Prostate gland (tissue), 2 donors: ENCODE measurements at regions not wholly inside any gene's neighbourhood (a gene's known extent, or its start where the extent isn't known, plus 50 kb on each side); places are given as distances from the start of the nearest gene placed in this dataset.

Experiments used
- DNase-seq: peaks from one replicate; pipeline ENCODE4 v3.0.0-alpha.2; 2019; ENCODE audit warnings: low spot score
- H3K27ac ChIP-seq, 2 donors: fragments of 200-600 bp; sonication (generic); 2 replicates each; pipeline ENCODE4 v1.5.1; 2017 to 2019
- H3K27me3 ChIP-seq: fragments of 200-600 bp; sonication (generic); replicated peaks from 2 replicates; pipeline ENCODE4 v1.5.1; 2019; ENCODE audit not compliant: insufficient read depth
- H3K36me3 ChIP-seq, 2 donors: fragments of 200-600 bp; sonication (generic); 1 replicate in 1 of 2; 2 replicates in 1 of 2; pipeline versions ENCODE4 v1.5.1 to v1.8.1; 2017 to 2019
- H3K4me1 ChIP-seq: fragments of 200-600 bp; sonication (generic); replicated peaks from 2 replicates; pipeline ENCODE4 v1.5.1; 2019
- H3K4me3 ChIP-seq, 2 donors: fragments of 200-600 bp; sonication (generic); 2 replicates each; pipeline ENCODE4 v1.5.1; 2017 to 2019
- H3K9me3 ChIP-seq: fragments of 200-600 bp; sonication (generic); 2 replicates; pipeline ENCODE4 v1.5.1; 2017
- CTCF ChIP-seq, 4 experiments: fragments of 200-600 bp in 2 of 4; fragments of 450-650 bp in 2 of 4; sonication (generic) in 2 of 4; IDR thresholded peaks; 1 replicate in 3 of 4; 2 replicates in 1 of 4; pipeline ENCODE4 v1.5.1; 2016 to 2019; ENCODE audit warnings: antibody characterized with exemption in 4 of 4, mild to moderate bottlenecking in 2 of 4, moderate library complexity in 2 of 4
- POLR2A ChIP-seq: fragments of 450-650 bp; IDR thresholded peaks from one replicate; pipeline ENCODE4 v1.6.1; 2016; ENCODE audit warnings: antibody characterized with exemption, mild to moderate bottlenecking
- POLR2AphosphoS5 ChIP-seq: sonication (generic); formaldehyde crosslinking; IDR thresholded peaks from one replicate; pipeline ENCODE4 v1.6.1; 2017; ENCODE audit warnings: antibody characterized with exemption
- WGBS: methylation state at CpG from one replicate; pipeline ENCODE4 v1.1.5; 2018; 5-methylcytosine and 5-hydroxymethylcytosine counted together
- intact Hi-C: fragments of 100-400 bp; cut with DNase I; formaldehyde crosslinking; loops from one replicate; pipeline ENCODE4 v1.14.2; 2022

- H3K27ac ChIP-seq = no peak overlapping the region
- no peaks in the 10 kb centered on the region for H3K4me1 ChIP-seq
- no peaks in the 10 kb centered on the region for H3K36me3 ChIP-seq
- H3K27me3 ChIP-seq = no peaks in the 10 kb centered on the region
- DNase-seq = no peak
- 93% methylated on average over 3 of the region's 3 CpGs for WGBS
- H3K4me3 ChIP-seq = no peak overlapping the region
- H3K9me3 ChIP-seq = no peaks in the 10 kb centered on the region
- intact Hi-C loops = no loop called here
- TF ChIP-seq POLR2A (no peak), POLR2AphosphoS5 (no peak), CTCF (IDR thresholded peaks at IDR 0.05) (no peak)
Measured at GRCh38 chr6:90663873-90664272, 77.0 kb upstream of the MAP3K7 start.

DNA sequence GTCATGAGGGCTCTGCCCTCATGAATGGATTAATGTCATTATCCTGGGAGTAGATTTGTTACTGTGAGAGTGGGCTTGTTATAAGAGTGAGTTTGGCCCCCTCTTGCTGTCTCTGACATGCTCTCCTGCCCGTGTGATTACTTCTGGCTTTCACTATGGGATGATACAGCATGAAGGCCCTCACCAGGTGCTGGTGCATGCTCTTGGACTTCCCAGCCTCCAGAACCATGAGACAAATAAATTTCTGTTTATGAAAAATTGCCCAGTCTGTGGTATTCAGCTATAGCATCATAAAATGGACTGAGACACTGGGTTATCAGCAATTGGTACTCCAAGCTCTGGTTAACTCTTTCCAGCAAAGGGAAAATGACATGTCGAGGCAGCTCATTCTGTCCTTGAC lies 76.2 kb upstream of the MAP3K7 start:
- H3K36me3 ChIP-seq = no peaks in the 10 kb centered on the region
- no peak overlapping the region for H3K4me3 ChIP-seq
- H3K27me3 ChIP-seq = no peaks in the 10 kb centered on the region
- no peaks in the 10 kb centered on the region for H3K4me1 ChIP-seq
- intact Hi-C loops = no loop called here
- no peak overlapping the region for H3K27ac ChIP-seq
- TF ChIP-seq POLR2A (no peak), POLR2AphosphoS5 (no peak), CTCF (IDR thresholded peaks at IDR 0.05) (no peak)
- no peaks in the 10 kb centered on the region for H3K9me3 ChIP-seq
- DNase-seq = no peak
- WGBS = 85% methylated on average over 2 of the region's 2 CpGs

DNA sequence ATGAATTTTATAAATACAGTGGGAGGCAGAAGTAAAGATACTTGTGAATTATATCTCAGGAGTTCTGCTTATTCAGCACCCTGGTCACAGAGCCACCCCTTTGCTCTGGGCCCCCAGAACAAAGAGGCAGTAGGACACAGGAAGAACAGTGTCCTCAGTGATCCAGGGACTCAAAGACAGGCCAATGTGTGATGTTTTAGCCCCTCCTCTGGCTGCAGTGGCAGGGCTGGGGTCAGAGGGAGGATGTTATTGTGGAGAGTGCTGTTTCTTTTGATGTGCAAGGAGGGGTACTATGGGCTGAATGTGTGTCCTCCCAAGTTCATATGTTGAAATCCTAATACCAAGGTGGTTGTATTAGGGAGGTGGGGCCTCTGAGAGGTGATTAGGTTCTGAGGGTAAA lies 74.1 kb upstream of the MAP3K7 start:
- no peaks in the 10 kb centered on the region for H3K27me3 ChIP-seq
- DNase-seq = no peak
- intact Hi-C loops = no loop called here
- no peaks in the 10 kb centered on the region for H3K9me3 ChIP-seq
- no peak overlapping the region for H3K27ac ChIP-seq
- no peaks in the 10 kb centered on the region for H3K4me1 ChIP-seq
- H3K36me3 ChIP-seq = no peaks in the 10 kb centered on the region
- no peak for TF ChIP-seq CTCF (IDR thresholded peaks at IDR 0.05)
- TF ChIP-seq POLR2AphosphoS5 = no peak
- no peak for TF ChIP-seq POLR2A
- H3K4me3 ChIP-seq = no peak overlapping the region

DNA sequence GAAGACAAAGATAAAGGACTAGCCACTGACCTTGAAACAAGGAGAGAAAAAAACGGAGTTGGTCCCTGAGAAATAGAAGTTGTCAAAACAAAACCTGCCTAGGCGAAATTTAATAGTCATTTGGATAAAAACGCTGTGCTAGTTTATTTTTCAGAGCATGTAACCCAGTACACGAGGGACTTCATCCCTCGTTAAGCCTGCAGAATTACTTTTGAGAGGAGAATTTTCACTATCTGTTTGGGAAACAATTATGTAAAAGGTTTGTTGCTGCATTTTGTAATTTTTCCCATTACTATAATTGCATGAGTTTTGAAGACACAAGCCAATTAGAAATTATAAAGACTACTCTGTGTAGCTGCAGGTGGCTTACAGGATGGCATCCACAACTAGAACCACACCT lies 71.6 kb upstream of the MAP3K7 start:
- Histone ChIP-seq H3K36me3 (no peaks in the 10 kb centered on the region), H3K4me1 (no peaks in the 10 kb centered on the region), H3K4me3 (no peak overlapping the region), H3K27ac (no peak overlapping the region), H3K9me3 (no peaks in the 10 kb centered on the region), H3K27me3 (no peaks in the 10 kb centered on the region)
- WGBS = 60% methylated on average over 5 of the region's 5 CpGs
- intact Hi-C loops = no loop called here
- no peak for DNase-seq
- TF ChIP-seq POLR2AphosphoS5 = no peak
- TF ChIP-seq CTCF (IDR thresholded peaks at IDR 0.05) = no peak
- no peak for TF ChIP-seq POLR2A

DNA sequence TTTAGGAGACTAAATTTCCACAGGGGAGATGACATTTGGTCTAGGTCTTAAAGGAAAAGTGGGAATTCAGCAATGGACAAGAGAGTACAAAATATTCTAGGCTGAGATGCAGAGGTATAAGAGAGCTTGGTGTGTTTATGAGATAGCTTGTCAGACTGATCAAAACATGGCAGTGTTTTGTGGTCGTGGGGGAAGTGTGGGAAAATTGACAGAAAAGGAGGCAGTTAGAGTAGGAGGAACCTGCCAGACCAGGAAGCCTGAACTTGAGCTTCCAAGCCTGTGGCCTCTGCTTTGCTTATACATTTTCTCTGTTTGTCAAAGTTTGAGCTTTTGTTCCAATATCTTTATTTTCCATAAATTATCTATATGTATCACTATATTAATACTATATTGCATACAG lies 69.5 kb upstream of the MAP3K7 start:
- H3K36me3 ChIP-seq = no peaks in the 10 kb centered on the region
- DNase-seq = no peak
- 23% methylated on average over 1 of the region's 1 CpG for WGBS
- TF ChIP-seq POLR2A = no peak
- TF ChIP-seq CTCF (IDR thresholded peaks at IDR 0.05) = no peak
- TF ChIP-seq POLR2AphosphoS5 = no peak
- intact Hi-C loops = no loop called here
- H3K4me3 ChIP-seq = no peak overlapping the region
- H3K9me3 ChIP-seq = no peaks in the 10 kb centered on the region
- H3K27ac ChIP-seq = no peak overlapping the region
- no peaks in the 10 kb centered on the region for H3K27me3 ChIP-seq
- H3K4me1 ChIP-seq = no peaks in the 10 kb centered on the region
